ENCODE measurements at regions not wholly inside any gene's neighbourhood (a gene's known extent, or its start where the extent isn't known, plus 50 kb on each side); places are given as distances from the start of the nearest gene placed in this dataset.

- TF ChIP-seq EP300 (IDR thresholded peaks at IDR 0.05; ENCODE audit: low read depth) (no peak), CTCF (IDR thresholded peaks at IDR 0.05) (no peak)
These were observed 100.8 kb upstream of the PIAS1 start for GRCh38 chr15:67953299-67953698.
